ENCODE measurements at regions not wholly inside any gene's neighbourhood (a gene's known extent, or its start where the extent isn't known, plus 50 kb on each side); places are given as distances from the start of the nearest gene placed in this dataset.

- no peak for TF ChIP-seq CTCF (IDR thresholded peaks at IDR 0.05)
- TF ChIP-seq POLR2A (IDR thresholded peaks at IDR 0.05): no peak
- no peak for TF ChIP-seq POLR2AphosphoS5 (IDR thresholded peaks at IDR 0.05)
These were observed 240.8 kb upstream of the CNTN6 start for GRCh38 chr3:852033-852432.
